WTC11 (cell line): ENCODE measurements at regions not wholly inside any gene's neighbourhood (a gene's known extent, or its start where the extent isn't known, plus 50 kb on each side); places are given as distances from the start of the nearest gene placed in this dataset.

Source experiments
- ATAC-seq: fragments of 200-7000 bp; cut with Tn5 transposase; 2 replicates; pipeline ENCODE4 v1.10.0; 2021; ENCODE audit warnings: mild to moderate bottlenecking, moderate library complexity
- CTCF ChIA-PET: fragments of 300-600 bp; sonication (Branson Sonifier 250); formaldehyde crosslinking; loops from one replicate; lab custom pipeline; 2021; ENCODE audit warnings: antibody characterized with exemption; lab: Charles Lee
- POLR2A ChIA-PET: fragments of 350-600 bp; sonication (Branson Sonifier 250); formaldehyde crosslinking; loops from one replicate; lab custom pipeline; 2021; ENCODE audit warnings: antibody characterized with exemption; lab: Charles Lee
- DNase-seq: peaks from one replicate; pipeline ENCODE4 v3.0.0; 2021; ENCODE audit warnings: low spot score
- H3K27ac Mint-ChIP-seq: 2 replicates; pipeline ENCODE4 v1.8.0; 2021; ENCODE audit warnings: mixed read lengths
- H3K27me3 Mint-ChIP-seq: 2 replicates; pipeline ENCODE4 v1.8.0; 2021; ENCODE audit warnings: low read depth, mild to moderate bottlenecking, moderate library complexity, mixed read lengths
- H3K36me3 Mint-ChIP-seq: 2 replicates; pipeline ENCODE4 v1.8.0; 2021; ENCODE audit warnings: mixed read lengths
- H3K4me1 Mint-ChIP-seq: 2 replicates; pipeline ENCODE4 v1.8.0; 2022; ENCODE audit warnings: mixed read lengths
- H3K4me3 Mint-ChIP-seq: 2 replicates; pipeline ENCODE4 v1.8.0; 2021; ENCODE audit warnings: mild to moderate bottlenecking, moderate library complexity, mixed read lengths
- H3K9me3 Mint-ChIP-seq: 2 replicates; pipeline ENCODE4 v1.8.0; 2021; ENCODE audit warnings: mixed read lengths
- ATF6 ChIP-seq: sonication (generic); formaldehyde crosslinking; IDR thresholded peaks from 2 replicates; pipeline ENCODE4 v1.8.1; 2023; ENCODE audit warnings: mild to moderate bottlenecking, missing genetic modification reagents
- CDX4 ChIP-seq: fragments of 250-450 bp; sonication (Bioruptor Pico); IDR thresholded peaks from 2 replicates; pipeline ENCODE4 v1.9.0; 2021; ENCODE audit warnings: moderate library complexity, mild to moderate bottlenecking, inconsistent platforms, borderline replicate concordance
- CTCF ChIP-seq: fragments of 200-600 bp; IDR thresholded peaks from 2 replicates; pipeline ENCODE4 v1.8.0; 2022; ENCODE audit warnings: antibody characterized with exemption
- GRHL2 ChIP-seq: fragments of 250-450 bp; sonication (Bioruptor Pico); IDR thresholded peaks from 2 replicates; pipeline ENCODE4 v1.8.0; 2022; ENCODE audit warnings: mild to moderate bottlenecking, moderate library complexity; ENCODE audit not compliant: insufficient replicate concordance, severe bottlenecking
- JUN ChIP-seq: sonication (generic); formaldehyde crosslinking; IDR thresholded peaks from 2 replicates; pipeline ENCODE4 v1.8.0; 2023; ENCODE audit warnings: mild to moderate bottlenecking, missing genetic modification reagents
- KAT7 ChIP-seq: sonication (generic); formaldehyde crosslinking; IDR thresholded peaks from 2 replicates; pipeline ENCODE4 v1.8.1; 2023; ENCODE audit warnings: missing genetic modification reagents, mild to moderate bottlenecking, borderline replicate concordance
- MAX ChIP-seq: sonication (generic); formaldehyde crosslinking; IDR thresholded peaks from 2 replicates; pipeline ENCODE4 v1.8.0; 2022; ENCODE audit warnings: mild to moderate bottlenecking, missing genetic modification reagents
- MLX ChIP-seq: sonication (generic); formaldehyde crosslinking; IDR thresholded peaks from 2 replicates; pipeline ENCODE4 v1.8.1; 2023; ENCODE audit warnings: mild to moderate bottlenecking, missing genetic modification reagents, moderate library complexity
- NFE2L1 ChIP-seq: sonication (generic); formaldehyde crosslinking; IDR thresholded peaks from 2 replicates; pipeline ENCODE4 v1.8.1; 2023; ENCODE audit warnings: missing genetic modification reagents
- NFYB ChIP-seq: sonication (generic); formaldehyde crosslinking; conservative IDR thresholded peaks from 2 replicates; pipeline ENCODE4 v1.8.0; 2022; ENCODE audit warnings: low read depth, missing genetic modification reagents
- RORB ChIP-seq: fragments of 250-450 bp; sonication (Bioruptor Pico); IDR thresholded peaks from 2 replicates; pipeline ENCODE4 v1.9.0; 2021; ENCODE audit warnings: mild to moderate bottlenecking
- TEAD1 ChIP-seq: sonication (generic); formaldehyde crosslinking; IDR thresholded peaks from 2 replicates; pipeline ENCODE4 v1.8.0; 2022; ENCODE audit warnings: mild to moderate bottlenecking, missing genetic modification reagents
- TP53 ChIP-seq: sonication (generic); formaldehyde crosslinking; IDR thresholded peaks from 2 replicates; pipeline ENCODE4 v1.8.1; 2023; ENCODE audit warnings: mild to moderate bottlenecking, missing genetic modification reagents
- ZNF396 ChIP-seq: fragments of 250-450 bp; sonication (Bioruptor Pico); IDR thresholded peaks from 2 replicates; pipeline ENCODE4 v1.8.0; 2021; ENCODE audit warnings: mild to moderate bottlenecking, moderate library complexity, borderline replicate concordance
- ZNF416 ChIP-seq: fragments of 250-450 bp; sonication (Bioruptor Pico); IDR thresholded peaks from 2 replicates; pipeline ENCODE4 v1.9.0; 2021; ENCODE audit warnings: mild to moderate bottlenecking, inconsistent platforms
- ZNF423 ChIP-seq: fragments of 250-450 bp; sonication (Bioruptor Pico); IDR thresholded peaks from 2 replicates; pipeline ENCODE4 v2.1.2; 2022; ENCODE audit warnings: mild to moderate bottlenecking, moderate library complexity
- ZNF532 ChIP-seq: fragments of 250-450 bp; sonication (Bioruptor Pico); IDR thresholded peaks from 2 replicates; pipeline ENCODE4 v1.9.0; 2021; ENCODE audit warnings: mild to moderate bottlenecking, borderline replicate concordance
- ZNF671 ChIP-seq: fragments of 250-450 bp; sonication (Bioruptor Pico); IDR thresholded peaks from 2 replicates; pipeline ENCODE4 v1.8.0; 2021; ENCODE audit warnings: mild to moderate bottlenecking
- TF ChIP-seq, protein P1 (sequence below): sonication (generic); formaldehyde crosslinking; conservative IDR thresholded peaks from 2 replicates; pipeline ENCODE4 v1.8.1; 2023; ENCODE audit warnings: mild to moderate bottlenecking, low read depth, missing genetic modification reagents, moderate library complexity
- TF ChIP-seq, protein P2 (sequence below): fragments of 250-450 bp; sonication (Bioruptor Pico); IDR thresholded peaks from 2 replicates; pipeline ENCODE4 v2.1.2; 2022; ENCODE audit warnings: mild to moderate bottlenecking, moderate library complexity

- TF ChIP-seq MLX (CRISPR knock-in tag) (no peak), GRHL2 (no peak), ZNF423 (CRISPR knock-in tag) (no peak), TP53 (CRISPR knock-in tag) (no peak), ATF6 (no peak), MAX (CRISPR knock-in tag) (no peak), NFE2L1 (no peak), ZNF416 (CRISPR knock-in tag) (no peak), TEAD1 (no peak)
- TF ChIP-seq, protein P1, sequence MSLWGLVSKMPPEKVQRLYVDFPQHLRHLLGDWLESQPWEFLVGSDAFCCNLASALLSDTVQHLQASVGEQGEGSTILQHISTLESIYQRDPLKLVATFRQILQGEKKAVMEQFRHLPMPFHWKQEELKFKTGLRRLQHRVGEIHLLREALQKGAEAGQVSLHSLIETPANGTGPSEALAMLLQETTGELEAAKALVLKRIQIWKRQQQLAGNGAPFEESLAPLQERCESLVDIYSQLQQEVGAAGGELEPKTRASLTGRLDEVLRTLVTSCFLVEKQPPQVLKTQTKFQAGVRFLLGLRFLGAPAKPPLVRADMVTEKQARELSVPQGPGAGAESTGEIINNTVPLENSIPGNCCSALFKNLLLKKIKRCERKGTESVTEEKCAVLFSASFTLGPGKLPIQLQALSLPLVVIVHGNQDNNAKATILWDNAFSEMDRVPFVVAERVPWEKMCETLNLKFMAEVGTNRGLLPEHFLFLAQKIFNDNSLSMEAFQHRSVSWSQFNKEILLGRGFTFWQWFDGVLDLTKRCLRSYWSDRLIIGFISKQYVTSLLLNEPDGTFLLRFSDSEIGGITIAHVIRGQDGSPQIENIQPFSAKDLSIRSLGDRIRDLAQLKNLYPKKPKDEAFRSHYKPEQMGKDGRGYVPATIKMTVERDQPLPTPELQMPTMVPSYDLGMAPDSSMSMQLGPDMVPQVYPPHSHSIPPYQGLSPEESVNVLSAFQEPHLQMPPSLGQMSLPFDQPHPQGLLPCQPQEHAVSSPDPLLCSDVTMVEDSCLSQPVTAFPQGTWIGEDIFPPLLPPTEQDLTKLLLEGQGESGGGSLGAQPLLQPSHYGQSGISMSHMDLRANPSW (CRISPR knock-in tag), result no peak
- TF ChIP-seq, all 79 proteins: peak for 0
Observed at GRCh38 chr11:42112866-42113265, 653.4 kb upstream of the LRRC4C start (continued).

DNA sequence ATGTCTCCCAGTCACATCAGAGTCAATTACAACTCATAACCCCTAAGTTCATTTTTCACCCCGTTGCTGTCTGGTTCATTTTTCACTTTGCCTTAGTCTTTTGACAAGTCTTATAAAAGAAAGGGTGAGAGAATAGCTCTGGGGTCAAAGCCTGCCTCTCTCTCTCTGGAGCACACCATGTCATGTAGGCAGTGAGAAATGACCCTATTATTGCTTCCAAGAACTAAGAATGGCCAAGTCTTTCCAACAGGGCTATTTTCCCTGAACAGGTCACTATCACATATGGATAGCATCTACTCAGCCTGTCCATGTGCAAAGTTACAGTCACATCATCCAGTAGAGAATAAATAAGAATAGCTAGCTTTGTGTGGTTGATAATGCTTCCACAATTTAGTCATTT lies 655.5 kb upstream of the LRRC4C start:
- ATAC-seq (no peak), DNase-seq (no peak)
- H3K36me3 Mint-ChIP-seq, result no peaks in the 10 kb centered on the region
- POLR2A ChIA-PET, result no interaction called here
- H3K27ac Mint-ChIP-seq, result no peak overlapping the region
- no peak overlapping the region for H3K4me3 Mint-ChIP-seq
- no peaks in the 10 kb centered on the region for H3K9me3 Mint-ChIP-seq
- TF ChIP-seq JUN (CRISPR knock-in tag), result no peak
- TF ChIP-seq ZNF396 (CRISPR knock-in tag), result no peak
- no peak for TF ChIP-seq TP53 (CRISPR knock-in tag)
- no peak for TF ChIP-seq CDX4 (CRISPR knock-in tag)
- TF ChIP-seq, protein P1 (CRISPR knock-in tag), result no peak
- no peak for TF ChIP-seq KAT7 (CRISPR knock-in tag)
- TF ChIP-seq, protein P2, sequence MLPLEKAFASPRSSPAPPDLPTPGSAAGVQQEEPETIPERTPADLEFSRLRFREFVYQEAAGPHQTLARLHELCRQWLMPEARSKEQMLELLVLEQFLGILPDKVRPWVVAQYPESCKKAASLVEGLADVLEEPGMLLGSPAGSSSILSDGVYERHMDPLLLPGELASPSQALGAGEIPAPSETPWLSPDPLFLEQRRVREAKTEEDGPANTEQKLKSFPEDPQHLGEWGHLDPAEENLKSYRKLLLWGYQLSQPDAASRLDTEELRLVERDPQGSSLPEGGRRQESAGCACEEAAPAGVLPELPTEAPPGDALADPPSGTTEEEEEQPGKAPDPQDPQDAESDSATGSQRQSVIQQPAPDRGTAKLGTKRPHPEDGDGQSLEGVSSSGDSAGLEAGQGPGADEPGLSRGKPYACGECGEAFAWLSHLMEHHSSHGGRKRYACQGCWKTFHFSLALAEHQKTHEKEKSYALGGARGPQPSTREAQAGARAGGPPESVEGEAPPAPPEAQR, result no peak
- no peak for TF ChIP-seq ZNF671 (CRISPR knock-in tag)
- no peak for TF ChIP-seq NFYB (CRISPR knock-in tag)
- no peak for TF ChIP-seq RORB (CRISPR knock-in tag)
- no peak for TF ChIP-seq CTCF
- no peak for TF ChIP-seq ZNF532 (CRISPR knock-in tag)
- H3K4me1 Mint-ChIP-seq, result no peaks in the 10 kb centered on the region
- CTCF ChIA-PET, result no interaction called here
- H3K27me3 Mint-ChIP-seq, result no peaks in the 10 kb centered on the region
